ENCODE measurements at regions not wholly inside any gene's neighbourhood (a gene's known extent, or its start where the extent isn't known, plus 50 kb on each side); places are given as distances from the start of the nearest gene placed in this dataset.
"Not testable (repeated sequence)": the region's sequence is repeated elsewhere in the genome, so short reads cannot be mapped to it uniquely, and the experiment has no call there.

DNA sequence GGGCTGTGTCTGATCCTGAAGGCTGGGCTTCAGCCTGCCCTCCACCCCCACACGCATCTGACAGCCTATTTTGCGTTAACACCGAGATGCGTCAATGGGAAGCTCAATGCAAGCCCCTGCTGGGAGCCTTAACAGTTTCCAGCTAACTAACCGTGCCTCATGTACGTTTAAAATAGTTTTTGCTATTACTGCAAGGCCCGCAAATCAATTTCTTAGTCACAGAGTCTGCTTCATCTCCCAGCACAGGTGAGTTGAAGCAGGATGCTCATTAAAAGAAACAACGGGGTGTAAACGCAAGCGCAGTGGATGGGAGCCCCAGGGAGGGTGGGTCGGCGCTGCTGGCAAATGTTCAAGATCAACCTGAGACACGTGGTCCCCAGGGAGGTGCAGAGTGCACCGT is 142.8 kb upstream of the PHACTR3 start:
- DNase-seq (ENCODE audit: low read depth) = no peak

DNA sequence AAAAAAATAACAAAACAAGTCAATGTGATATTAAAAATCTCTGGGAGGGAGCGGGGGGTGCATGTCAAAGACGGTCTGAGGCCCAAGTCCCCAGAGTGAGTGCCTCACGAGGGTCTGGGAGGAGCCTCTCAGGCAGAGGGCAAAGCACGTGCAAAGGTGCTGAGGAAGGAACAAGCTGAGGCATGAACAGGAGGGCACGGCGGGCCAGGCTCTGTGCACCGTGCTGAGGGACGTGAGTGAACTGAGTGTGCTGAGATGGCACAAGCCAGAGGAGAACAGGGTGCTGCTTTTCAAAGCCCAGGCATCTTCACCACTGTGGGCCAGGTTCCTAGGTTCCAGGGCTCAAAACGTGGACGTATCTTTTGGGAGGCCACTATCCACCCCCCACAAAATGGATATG is 142.1 kb upstream of the PHACTR3 start:
- no peak for DNase-seq (ENCODE audit: low read depth)

DNA sequence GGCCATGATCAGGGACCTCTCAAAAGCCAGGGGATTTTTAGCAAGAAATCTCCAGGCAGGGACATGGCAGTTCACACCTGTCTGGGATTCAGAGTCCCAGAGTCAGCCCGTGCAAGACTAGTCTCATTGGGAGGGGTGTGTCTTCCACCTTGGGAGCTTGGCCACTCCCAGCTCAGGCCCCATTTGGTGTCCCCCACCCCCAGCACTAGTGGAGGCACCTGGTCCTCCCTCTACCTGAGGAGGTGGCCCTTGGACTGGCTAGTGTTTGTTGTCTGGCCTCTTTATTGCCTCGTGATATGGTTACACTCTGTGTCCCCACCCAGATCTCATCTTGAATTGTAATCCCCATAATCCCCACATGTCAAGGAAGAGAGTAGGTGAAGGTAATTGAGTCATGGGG is 140.8 kb upstream of the PHACTR3 start:
- DNase-seq (ENCODE audit: low read depth) = no peak

DNA sequence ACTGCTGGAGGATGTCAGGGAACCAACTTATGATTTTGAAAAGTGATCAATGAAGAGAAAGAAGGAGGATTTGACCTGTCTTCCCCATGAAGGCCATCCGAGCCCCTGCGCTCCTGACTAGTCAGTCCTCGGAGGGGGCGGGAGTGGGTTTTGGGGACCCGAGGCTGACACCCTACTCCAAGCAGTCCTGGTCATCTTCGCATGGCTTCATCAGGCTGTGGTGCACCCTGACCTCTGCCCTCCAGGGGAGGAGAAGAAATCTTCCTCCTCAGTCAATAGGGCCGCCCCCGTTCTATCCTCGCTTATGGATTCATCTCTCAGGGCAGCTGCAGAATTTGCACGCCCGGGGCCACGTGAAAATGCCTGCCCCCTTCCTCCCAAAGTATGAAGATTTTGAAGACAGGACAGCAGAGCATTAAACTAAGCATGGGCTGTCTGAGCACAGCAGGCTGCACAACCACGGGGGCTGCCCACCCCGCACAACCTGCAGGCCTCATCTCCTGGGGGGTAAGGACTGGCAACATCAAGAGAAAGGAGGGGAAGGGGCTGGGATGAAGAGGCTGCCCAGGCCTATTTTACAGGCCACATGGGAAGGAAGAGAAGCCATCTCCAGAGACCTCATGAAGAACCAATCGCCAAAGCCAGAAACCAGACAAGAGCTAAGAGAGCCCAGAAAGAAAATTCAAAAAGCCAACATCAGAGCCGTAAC is 138.1 kb upstream of the PHACTR3 start:
- no peak for DNase-seq (ENCODE audit: low read depth)

DNA sequence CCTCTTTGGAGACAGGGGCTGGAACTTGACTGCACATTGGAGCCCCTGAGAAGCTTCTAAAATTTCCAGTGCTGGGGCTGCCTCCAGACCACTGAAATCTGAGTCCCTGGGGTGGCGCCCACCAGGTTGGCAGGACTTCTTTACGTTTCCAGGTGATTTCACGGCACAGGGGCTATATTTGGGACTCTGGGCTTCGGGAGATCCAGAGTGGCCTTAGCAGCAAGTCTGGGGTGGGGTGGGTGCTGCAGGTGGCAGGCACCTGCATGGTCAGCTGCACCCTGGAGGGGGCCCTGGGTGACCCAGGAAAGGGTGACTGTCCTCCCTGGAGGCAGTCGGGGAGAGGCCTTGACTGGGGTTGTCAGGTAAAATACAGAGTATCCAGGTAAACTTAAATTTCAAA is 135.5 kb upstream of the PHACTR3 start:
- DNase-seq (ENCODE audit: low read depth) = no peak

DNA sequence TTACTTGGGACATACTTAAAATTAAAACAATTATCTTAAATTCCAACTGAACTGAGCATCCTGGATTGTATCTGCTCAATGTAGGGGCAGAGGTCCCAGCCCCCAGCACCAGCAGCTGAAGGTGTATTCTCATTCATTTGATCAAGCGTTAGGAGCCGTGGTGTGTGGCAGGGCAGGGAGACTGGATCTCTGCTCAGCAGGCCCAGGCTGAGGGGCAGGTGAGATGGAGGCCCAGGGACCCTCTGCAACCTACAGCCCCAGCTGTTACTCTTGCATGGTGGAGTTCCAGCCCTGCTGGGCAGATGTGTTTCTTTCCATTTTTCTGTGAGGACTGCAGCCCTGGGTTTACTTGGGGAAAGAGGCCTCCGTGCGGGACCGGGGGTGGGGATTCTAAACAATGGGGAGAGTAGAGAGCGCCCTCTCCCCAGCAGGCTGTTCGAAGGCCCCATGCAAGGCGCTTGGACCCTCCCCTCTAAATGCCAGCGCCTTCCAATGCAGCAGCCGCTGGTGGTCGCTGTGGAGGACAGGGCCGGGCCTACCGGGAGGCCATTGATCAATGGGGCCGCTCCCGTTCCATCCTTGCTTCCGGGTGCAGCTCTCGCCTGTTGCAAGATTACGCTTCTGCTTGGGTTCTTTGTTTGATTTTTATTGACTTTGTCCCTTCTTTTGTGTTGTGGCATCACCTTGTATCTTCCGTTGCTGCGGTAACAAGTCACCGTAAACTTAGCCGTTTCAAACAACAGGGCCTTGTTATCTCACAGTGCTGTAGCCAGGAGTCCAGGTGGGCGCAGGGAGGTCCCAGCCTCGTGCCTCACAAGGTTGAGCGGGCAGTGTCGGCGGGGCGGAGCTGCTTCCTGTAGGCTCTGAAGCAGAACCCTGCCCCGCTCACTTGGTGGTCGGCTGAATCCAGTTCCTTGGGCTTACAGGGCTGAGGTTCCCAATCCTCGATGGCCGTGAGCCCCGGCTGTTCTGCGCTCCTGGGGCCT is 134.8 kb upstream of the PHACTR3 start:
- no peak for DNase-seq (ENCODE audit: low read depth)

DNA sequence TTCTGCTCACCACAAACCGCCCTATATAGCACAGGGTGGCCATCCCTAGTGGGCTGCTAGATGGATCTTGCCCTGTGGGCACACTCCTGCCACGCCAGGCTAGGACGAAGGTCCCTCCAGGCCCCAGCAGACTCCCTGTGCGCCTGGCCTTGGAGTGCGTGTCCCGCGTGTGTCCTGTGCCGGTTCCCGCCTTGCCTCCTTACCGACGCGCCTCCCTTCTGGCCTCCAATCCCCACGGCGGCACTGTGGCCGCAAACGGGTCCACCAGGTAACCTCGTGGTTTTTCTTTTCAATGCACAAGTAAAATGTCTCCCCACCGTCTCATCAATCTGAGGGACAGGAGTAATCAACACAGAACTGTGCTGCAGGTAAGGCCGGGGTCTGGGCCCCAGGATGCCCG is 133.8 kb upstream of the PHACTR3 start:
- DNase-seq (ENCODE audit: low read depth) = no peak

DNA sequence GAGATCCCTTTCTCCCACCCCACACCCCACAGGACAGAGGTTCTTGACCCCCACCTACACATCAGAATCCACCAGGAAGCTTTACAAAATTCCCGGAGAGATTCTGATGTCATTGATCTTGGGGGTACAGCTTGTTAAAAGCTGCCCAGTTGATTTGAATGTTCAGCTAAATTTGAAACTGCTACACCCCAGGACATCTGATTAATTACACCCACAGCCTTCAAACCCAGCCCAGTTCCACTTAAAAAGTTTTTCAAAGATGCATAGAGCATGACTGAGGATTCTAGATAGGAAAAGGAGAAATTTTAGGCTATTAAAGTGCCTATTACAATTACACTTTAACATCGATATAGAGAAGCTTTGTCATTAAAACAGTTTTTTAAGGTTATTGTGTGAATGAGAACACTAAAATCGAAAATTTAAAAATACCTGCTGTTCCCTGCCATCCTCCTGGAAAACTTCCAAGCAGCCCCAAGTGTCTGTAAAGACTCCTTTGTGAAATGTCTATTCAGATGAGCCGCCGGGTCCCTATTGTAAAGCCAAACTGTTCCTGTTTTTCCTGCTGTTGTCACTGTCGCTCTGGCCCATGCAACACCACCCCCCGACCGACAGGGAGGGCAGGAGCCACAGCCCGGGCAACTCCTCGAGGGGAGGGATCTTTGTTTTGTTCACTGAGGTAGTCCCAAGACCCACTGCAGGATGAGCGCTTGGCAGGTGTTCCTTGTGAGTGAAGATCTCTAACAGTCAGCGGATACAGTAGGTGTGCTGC is 132.5 kb upstream of the PHACTR3 start:
- DNase-seq (ENCODE audit: low read depth) = no peak

DNA sequence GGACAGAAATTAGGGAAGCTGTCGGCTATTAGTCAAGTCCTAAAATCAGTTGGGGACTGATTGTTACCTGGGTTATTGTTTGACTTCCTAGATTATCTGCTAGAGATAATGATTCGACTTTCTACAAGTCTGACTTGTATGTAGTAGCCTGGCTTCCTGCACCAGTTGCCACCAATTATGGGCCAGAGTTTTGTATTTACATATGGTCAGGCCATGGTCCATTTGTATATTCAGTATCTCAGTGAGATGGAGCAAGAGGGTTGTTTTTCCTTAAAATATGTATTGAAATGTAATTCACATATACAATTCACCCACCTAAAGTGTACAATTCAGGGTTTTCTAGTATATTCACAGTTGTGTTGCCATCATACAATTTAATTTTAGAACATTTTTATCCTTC is 130.6 kb upstream of the PHACTR3 start:
- DNase-seq (ENCODE audit: low read depth) = no peak

DNA sequence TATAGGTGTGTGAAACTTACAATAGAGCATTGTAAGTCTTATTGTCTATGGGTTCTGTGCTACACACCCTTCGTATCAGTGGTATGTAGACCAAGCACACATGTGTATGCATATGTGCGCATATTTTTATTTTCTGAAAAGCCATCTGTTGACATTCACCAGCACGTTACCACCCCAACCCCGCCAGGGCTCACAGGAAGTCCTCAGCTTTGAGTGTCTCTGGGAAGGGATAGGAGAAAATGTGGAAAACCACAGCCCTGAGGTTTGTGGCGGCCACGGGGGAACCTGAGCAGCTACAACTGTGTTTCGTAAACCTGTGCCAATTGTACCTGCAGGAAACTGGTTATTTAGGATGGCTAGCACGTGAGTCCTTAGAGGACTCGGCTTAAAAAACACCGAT is 123.3 kb upstream of the PHACTR3 start:
- no peak for DNase-seq (ENCODE audit: low read depth)

DNA sequence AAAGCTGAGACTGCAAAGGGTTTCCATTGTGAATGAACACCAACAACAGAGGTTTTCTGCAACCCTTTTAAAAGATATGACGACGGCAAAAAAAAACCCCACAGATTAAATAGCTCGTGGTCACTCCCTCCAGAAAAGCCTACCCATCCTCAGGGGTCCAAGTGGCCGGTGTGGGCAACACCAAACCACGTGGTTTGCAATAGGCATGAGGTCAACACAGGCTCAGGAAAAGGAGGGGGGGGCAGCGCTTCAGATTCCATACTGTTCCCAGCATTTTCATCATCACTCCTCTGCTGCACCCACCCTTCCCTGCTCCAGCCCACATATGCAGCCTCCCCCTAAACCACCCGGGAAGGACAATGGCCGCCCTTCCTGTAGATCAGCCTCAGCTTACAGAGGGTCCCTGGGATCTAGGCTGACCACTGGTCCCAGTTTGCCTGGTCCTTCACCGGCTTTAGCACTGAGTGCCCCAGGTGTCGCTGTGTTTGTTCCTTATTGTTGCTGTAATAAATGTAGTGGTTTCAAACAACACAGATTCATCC is 122.8 kb upstream of the PHACTR3 start:
- DNase-seq (ENCODE audit: low read depth) = no peak

DNA sequence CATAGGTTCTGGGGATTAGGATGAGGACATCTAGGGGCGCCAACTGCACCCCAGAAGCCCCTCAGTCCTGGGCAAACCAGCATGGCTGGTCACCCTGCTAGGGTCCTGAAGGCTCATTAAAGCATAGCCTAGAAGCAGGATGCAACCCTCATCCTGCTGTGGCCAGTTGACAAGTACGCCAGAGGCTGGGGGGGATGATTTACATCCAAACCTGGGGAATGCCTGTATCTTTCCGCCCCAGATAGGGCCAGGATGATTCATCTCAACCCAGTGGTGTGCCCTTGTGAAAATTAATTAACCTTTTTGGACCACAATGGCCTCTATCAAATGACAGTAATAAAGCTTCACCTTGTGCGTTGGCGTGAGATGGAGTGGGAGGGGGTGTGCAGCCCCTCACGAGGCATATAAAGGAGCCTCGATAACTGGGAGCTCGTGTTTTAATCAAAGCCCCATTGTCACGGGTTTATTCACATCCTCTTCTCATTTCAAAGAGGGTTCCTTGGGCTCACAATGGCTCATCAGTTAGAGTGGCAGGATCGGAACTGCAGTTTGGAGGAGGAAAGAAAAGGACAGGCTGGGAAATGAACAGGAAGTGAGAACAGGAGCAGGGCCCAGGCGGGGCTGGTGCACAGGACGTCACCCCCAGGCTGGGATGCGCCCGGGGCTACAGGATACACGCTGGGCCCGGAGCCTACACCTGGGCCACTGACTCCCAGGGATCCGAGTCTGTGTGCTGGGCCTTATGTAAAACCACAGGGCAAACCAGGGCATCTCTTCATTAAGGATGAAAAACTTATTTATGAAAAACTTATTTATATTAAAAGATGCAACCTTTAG is 121.8 kb upstream of the PHACTR3 start:
- no peak for DNase-seq (ENCODE audit: low read depth)

DNA sequence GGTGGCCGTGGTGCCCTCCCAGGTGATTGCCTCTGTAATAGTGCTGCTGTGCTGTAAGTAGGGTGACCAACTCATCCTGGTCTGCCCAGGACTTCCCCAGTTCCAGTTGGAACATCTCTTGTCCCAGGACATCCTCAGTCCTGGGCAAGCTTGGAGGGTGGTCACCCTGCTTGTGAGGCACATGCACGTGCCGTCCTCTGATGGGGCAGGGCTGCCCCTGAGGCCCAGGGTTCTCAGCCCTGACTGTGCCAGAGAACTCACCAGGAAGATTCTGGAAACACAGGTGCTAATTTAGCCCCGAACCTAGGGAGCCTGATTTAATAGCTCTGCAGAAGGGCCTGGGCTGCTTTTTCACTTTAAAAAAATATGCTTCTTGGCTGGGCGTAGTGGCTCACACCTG is 120.9 kb upstream of the PHACTR3 start:
- DNase-seq (ENCODE audit: low read depth) = no peak

DNA sequence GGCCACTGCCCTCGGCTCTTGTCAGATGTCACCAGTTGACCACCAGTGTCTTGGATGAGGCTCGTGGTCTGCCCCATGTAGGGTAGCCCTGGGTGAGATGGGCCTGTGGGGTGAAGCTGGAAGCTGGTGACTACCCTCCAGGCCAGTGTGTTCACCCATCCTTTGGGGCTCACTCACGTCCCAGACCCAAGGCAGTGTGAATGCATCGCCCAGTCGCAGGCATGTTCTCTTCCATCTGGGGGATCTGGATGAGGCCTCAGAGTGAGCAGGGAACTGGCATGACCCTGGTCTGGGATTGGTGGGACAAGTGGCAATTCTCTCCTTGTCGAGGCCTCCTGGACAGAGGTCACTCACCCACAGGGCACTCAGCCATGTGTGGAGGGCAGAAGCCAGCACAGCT is 120.1 kb upstream of the PHACTR3 start:
- DNase-seq (ENCODE audit: low read depth) = no peak

DNA sequence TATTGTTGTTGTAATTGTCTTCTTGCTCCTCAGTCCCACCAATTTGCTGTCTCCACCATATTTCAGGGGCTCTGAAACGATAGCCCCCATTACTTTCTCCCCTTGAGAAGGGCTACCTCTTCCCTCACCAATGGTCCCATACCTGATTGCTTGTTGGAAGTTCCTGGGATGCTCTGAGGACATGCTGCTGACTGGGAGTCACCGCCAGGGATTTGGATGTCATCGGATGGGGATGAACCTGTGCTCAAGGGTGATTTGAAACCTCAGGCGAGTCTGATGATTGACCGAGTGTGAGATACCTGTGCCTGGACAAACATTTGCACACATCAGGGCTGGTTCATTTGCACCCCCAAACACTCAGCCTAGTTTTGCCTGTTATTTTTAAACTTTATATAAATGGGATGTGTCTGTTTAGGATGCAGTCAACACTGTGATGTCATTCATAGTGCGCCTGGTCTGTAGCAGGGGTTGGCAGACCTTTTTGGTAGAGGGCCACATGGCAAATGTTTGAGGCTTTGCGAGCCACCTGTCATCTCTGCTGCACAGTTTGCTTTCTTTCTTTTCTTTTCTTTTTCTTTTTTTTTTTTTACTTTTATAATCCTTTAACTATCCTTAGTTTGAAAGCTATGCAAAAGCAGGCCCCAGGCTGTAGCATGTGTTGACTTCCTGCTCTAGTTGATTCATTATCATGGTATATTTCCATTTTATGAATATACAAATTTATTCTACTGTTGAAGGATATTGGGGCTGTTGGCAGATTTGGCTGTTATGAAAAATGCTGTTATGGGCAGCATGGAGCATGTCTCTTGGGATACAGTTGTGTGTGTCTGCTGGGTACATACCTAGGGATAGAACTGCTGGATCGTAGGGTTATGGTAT is 118.5 kb upstream of the PHACTR3 start:
- no peak for DNase-seq (ENCODE audit: low read depth)

DNA sequence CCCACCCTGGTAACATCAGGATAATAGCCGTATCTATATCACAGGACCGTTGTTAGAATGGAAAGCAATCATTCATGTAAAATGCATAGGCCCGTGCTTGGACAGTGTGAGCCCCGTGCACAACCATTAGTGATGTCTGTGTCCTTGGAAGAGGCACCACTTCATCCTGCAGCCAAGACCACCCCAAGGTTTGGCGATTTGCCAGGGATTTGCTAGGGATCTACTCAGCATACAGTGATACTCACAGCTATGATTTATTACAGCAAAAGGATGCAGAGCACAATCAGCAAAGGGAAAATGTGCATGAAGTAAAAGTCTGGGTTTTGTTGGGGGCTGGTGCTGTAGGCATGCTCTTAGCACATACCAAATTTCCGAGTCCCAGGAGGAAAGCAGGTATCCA is 115.9 kb upstream of the PHACTR3 start:
- not testable (repeated sequence) for DNase-seq (ENCODE audit: low read depth)

DNA sequence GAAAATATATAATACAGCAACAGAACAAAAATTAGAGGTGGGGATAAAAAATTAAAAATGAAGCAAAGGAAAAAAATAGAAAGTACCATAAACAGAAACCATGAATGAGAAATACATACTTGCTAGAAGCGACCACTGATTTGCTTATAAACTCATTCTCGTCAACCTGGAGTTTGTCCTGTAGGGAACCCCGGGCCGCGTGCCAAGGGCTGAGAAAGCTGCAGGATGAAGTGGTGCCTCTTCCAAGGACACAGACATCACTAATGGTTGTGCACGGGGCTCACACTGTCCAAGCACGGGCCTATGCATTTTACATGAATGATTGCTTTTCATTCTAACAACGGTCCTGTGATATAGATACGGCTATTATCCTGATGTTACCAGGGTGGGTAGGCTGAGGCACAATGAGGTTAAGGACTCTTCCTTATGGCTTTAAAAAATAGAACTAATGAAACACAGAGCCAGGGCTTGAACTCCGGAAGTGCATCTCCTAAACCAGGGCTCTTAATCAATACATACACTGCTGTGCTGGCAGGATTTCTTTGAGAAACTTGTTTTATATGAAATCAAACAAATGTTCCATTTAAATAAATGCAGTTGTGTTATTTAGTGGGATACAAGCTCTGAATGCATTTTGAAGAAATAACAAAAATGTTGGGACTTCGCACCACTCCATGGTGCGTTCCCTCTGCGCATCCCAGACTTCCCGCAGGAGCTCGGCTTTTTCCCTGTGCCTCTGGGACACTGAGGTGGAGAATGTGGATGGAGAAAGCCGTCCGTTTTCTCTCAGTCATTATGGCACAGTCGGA is 113.9 kb upstream of the PHACTR3 start:
- DNase-seq (ENCODE audit: low read depth) = not testable (repeated sequence)

DNA sequence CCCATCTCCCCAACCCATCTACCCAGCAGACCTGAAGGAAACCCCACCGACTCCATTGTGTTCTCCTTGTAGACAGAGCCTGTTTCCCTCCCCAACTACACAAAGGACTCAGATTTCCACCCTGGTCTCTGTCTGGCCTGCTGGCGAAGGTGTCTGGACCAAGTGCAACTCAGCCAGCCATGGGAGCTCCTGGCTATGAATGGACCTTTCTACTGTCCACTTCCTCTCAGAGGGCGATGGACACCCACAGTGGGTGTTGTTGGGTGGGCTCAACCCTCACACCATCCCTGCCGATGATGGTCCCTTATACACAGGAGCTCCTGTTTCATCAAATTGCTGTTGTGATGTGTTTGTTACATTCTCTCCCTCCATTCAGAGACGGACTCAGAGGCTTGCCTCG is 112.5 kb upstream of the PHACTR3 start:
- DNase-seq (ENCODE audit: low read depth) = no peak

DNA sequence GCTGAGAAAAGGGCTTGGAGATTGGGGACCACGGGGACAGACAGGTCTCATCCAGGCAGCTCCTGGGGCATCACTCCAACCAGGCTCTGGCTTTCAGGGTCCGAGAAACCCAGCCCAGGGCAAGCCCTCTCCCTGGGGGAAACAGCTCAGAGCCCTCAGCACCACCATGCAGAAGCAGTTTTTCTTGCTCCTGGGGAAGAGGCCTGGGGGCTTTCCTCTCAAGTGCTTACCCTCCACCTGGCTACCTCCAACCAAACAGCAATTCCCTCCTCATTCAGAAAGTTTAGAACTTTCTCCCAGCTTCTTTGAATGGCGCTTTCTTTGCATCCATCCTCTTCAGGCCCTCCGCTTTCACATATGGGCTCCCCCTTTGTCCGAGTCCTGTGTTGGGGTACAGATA is 110.4 kb upstream of the PHACTR3 start:
- DNase-seq (ENCODE audit: low read depth) = no peak

DNA sequence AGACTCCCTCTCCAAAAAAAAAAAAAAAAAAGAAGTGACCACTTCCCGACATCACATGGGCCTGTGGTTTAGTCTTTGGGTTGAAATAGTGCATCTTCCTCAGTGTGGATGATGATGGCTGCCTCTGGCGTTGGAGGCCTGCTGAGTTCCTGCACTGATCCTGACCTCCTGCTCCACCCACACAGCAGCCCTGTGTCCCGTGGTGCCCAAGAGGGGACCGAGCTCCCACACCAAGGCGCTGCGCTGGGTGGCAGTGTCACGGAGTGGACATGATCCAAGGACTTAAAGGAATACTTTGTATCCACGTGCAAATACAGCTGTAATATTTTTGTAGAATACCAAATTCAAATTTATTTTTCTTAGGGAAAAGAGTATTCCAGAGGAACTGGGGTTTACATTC is 109.2 kb upstream of the PHACTR3 start:
- no peak for DNase-seq (ENCODE audit: low read depth)

Measured in activated T-cell treated with anti-CD3 and anti-CD28 coated beads for 1 hour (primary cell).